T-helper 2 cell treated with Interferon-gamma antibody and Interleukin-4, amounts not matched to agents 100 ng/mL and 5 ng/mL, for 36 hours (primary cell): ENCODE measurements at regions not wholly inside any gene's neighbourhood (a gene's known extent, or its start where the extent isn't known, plus 50 kb on each side); places are given as distances from the start of the nearest gene placed in this dataset.

Source experiments
- intact Hi-C: fragments of 100-400 bp; cut with micrococcal nuclease; formaldehyde crosslinking; loops from one replicate; pipeline ENCODE4 v1.15.1; 2023

- intact Hi-C loops = loop anchor here (5.0 kb wide), 1 partner anchor 40 kb away; no protein-coding TSS in a partner anchor
These were observed 85.2 kb upstream of the ITGA4 start for GRCh38 chr2:181371782-181372645.

GRCh38 chr2:181372646-181373040 lies 84.5 kb upstream of the ITGA4 start:
- intact Hi-C loops = loop anchor here (5.0 kb wide), 1 partner anchor 40 kb away; no protein-coding TSS in a partner anchor

- intact Hi-C loops = loop anchor here (5.0 kb wide), 1 partner anchor 43 kb away; no protein-coding TSS in a partner anchor
These were observed 82.2 kb upstream of the ITGA4 start for GRCh38 chr2:181374781-181375675.

GRCh38 chr2:181376442-181376841 lies 80.7 kb upstream of the ITGA4 start:
- intact Hi-C loops = no loop called here

- intact Hi-C loops = no loop called here
These were observed 80.2 kb upstream of the ITGA4 start for GRCh38 chr2:181376999-181377398.

- intact Hi-C loops = no loop called here
These were observed 78.7 kb upstream of the ITGA4 start for GRCh38 chr2:181378491-181378890.

GRCh38 chr2:181380581-181380980 lies 76.6 kb upstream of the ITGA4 start:
- intact Hi-C loops = no loop called here

GRCh38 chr2:181384923-181385322 lies 72.3 kb upstream of the ITGA4 start:
- intact Hi-C loops = no loop called here

GRCh38 chr2:181389524-181389923 lies 67.7 kb upstream of the ITGA4 start:
- intact Hi-C loops = no loop called here

GRCh38 chr2:181393472-181393871 lies 63.7 kb upstream of the ITGA4 start:
- intact Hi-C loops = loop anchor here (2.0 to 5.0 kb wide), 2 partner anchors 81 to 271 kb away; no protein-coding TSS in a partner anchor

GRCh38 chr2:181394741-181395437 lies 62.3 kb upstream of the ITGA4 start:
- intact Hi-C loops = loop anchor here (1.0 to 5.0 kb wide), 5 partner anchors 62 to 288 kb away; partner anchors contain the start of gene ITGA4

GRCh38 chr2:181395851-181396250 lies 61.3 kb upstream of the ITGA4 start:
- intact Hi-C loops = loop anchor here (2.0 to 5.0 kb wide), 3 partner anchors 61 to 289 kb away; partner anchors contain the start of gene ITGA4

- intact Hi-C loops = loop anchor here (5.0 kb wide), 1 partner anchor 289 kb away; no protein-coding TSS in a partner anchor
These were observed 60.7 kb upstream of the ITGA4 start for GRCh38 chr2:181396256-181397123.

GRCh38 chr2:181397331-181397730 lies 59.9 kb upstream of the ITGA4 start:
- intact Hi-C loops = loop anchor here (5.0 kb wide), 1 partner anchor 290 kb away; no protein-coding TSS in a partner anchor

- intact Hi-C loops = loop anchor here (5.0 kb wide), 1 partner anchor 291 kb away; no protein-coding TSS in a partner anchor
These were observed 59.2 kb upstream of the ITGA4 start for GRCh38 chr2:181398000-181398399.

GRCh38 chr2:181399027-181399426 lies 58.2 kb upstream of the ITGA4 start:
- intact Hi-C loops = loop anchor here (5.0 kb wide), 1 partner anchor 292 kb away; no protein-coding TSS in a partner anchor

GRCh38 chr2:181404472-181404871 lies 52.7 kb upstream of the ITGA4 start:
- intact Hi-C loops = no loop called here

GRCh38 chr2:181407171-181407570 lies 50.0 kb upstream of the ITGA4 start:
- intact Hi-C loops = no loop called here
